ENCODE measurements at regions not wholly inside any gene's neighbourhood (a gene's known extent, or its start where the extent isn't known, plus 50 kb on each side); places are given as distances from the start of the nearest gene placed in this dataset.
A peak's percentile ranks its signal among the peaks of the same experiment; 100 is the strongest.
"Not testable (repeated sequence)": the region's sequence is repeated elsewhere in the genome, so short reads cannot be mapped to it uniquely, and the experiment has no call there.

DNA sequence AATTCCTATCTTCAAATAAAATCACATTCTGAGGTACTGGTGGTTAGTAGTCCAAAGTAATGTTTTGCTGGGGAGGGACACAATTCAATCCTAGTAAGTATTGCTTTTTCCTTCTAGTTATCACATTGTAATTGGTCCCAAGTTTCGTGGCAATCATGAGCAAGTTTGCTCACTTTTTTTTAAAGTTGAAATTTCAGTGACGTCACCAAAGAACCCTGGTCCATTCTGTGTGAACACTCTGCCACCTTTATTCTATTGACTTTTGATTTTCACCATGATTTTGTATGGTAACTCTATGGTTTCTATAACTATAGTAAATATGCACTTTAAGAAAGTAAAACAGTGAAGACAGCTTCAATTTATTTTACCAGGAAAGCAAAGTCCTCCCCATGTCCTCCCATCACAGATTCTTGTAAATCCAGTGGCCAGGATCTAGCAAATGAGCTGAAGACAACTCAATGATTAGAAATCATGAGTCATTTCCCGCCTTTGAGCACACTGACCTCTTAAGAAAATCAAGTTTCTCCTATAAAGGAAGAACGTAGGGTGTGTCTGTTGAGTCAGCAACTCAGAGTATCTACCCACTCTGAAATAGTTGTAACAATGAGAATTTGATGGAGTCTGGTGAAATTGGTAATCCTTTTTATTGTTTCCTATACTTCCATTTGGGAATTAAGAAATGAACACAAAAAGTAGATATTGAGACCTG is 1306.6 kb upstream of the PABPC4L start:
- H3K9me3 ChIP-seq (ENCODE audit: low read depth, low read length) = no peaks in the 10 kb centered on the region
- no peak for TF ChIP-seq POLR2AphosphoS5 (IDR thresholded peaks at IDR 0.05; ENCODE audit: borderline replicate concordance, low read depth, low read length)
- no peak overlapping the region for H3K27ac ChIP-seq
- DNase-seq (ENCODE audit: low read depth, low spot score) = no peak
- no peaks in the 10 kb centered on the region for H3K36me3 ChIP-seq (ENCODE audit: insufficient read depth, low read length)
- no peak overlapping the region for H3K9ac ChIP-seq (ENCODE audit: insufficient read length)
- no peak overlapping the region for H3K4me3 ChIP-seq

DNA sequence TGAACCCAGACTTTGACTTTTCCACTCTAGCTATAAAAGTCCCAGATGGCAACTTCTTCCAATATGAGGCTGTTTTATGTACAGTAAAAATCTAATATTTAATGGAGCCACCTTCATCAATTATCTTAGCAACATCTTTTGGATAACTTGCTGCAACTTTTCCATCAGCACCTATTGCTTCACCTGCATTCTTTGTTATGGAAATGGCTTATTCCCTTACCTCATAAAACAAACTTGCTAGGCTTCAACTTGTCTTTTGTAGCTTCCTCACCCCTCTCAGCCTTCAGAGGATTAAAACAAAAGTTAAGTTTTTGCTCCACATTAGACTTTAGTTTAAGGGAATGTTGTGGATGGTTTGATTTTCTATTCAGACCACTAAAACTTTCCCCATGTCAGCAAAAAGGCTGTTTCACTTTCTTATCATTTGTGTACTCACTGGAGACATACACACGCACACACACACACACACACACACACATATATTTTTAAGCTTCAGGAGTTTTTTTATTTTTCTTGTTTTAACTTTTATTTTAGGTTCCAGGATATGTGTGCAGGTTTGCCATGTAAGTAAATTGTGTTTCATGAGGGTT is 1296.1 kb upstream of the PABPC4L start:
- no peak for TF ChIP-seq POLR2AphosphoS5 (IDR thresholded peaks at IDR 0.05; ENCODE audit: borderline replicate concordance, low read depth, low read length)
- no peak for TF ChIP-seq FOXP2 (optimal IDR thresholded peaks at IDR 0.05; ENCODE audit: control extremely low read depth, extremely low read length, insufficient read depth)
- no peak for TF ChIP-seq EZH2 (IDR thresholded peaks at IDR 0.05)

GRCh38 chr4:135492439-135492838 is 1290.8 kb upstream of the PABPC4L start:
- H3K9ac ChIP-seq (ENCODE audit: insufficient read length) = no peak overlapping the region
- no peak for DNase-seq (ENCODE audit: low read depth, low spot score)
- H3K4me3 ChIP-seq = no peak overlapping the region
- H3K27ac ChIP-seq = no peak overlapping the region
- TF ChIP-seq FOXP2 (optimal IDR thresholded peaks at IDR 0.05; ENCODE audit: control extremely low read depth, extremely low read length, insufficient read depth) (no peak), EZH2 (IDR thresholded peaks at IDR 0.05) (no peak)
- H3K9me3 ChIP-seq (ENCODE audit: low read depth, low read length) = no peaks in the 10 kb centered on the region
- no peaks in the 10 kb centered on the region for H3K36me3 ChIP-seq (ENCODE audit: insufficient read depth, low read length)

More for the DNA sequence above, 1296.1 kb upstream of the PABPC4L start:
- no peak overlapping the region for H3K9ac ChIP-seq (ENCODE audit: insufficient read length)
- H3K27ac ChIP-seq = no peak overlapping the region
- no peaks in the 10 kb centered on the region for H3K9me3 ChIP-seq (ENCODE audit: low read depth, low read length)
- no peak overlapping the region for H3K4me3 ChIP-seq
- no peaks in the 10 kb centered on the region for H3K36me3 ChIP-seq (ENCODE audit: insufficient read depth, low read length)
- DNase-seq (ENCODE audit: low read depth, low spot score) = no peak

- DNase-seq (ENCODE audit: low read depth, low spot score) = no peak
- Histone ChIP-seq H3K27ac (no peak overlapping the region), H3K9ac (ENCODE audit: insufficient read length) (no peak overlapping the region), H3K9me3 (ENCODE audit: low read depth, low read length) (no peaks in the 10 kb centered on the region), H3K4me3 (no peak overlapping the region), H3K36me3 (ENCODE audit: insufficient read depth, low read length) (no peaks in the 10 kb centered on the region)
- TF ChIP-seq POLR2AphosphoS5 (IDR thresholded peaks at IDR 0.05; ENCODE audit: borderline replicate concordance, low read depth, low read length) (no peak), FOXP2 (optimal IDR thresholded peaks at IDR 0.05; ENCODE audit: control extremely low read depth, extremely low read length, insufficient read depth) (no peak), EZH2 (IDR thresholded peaks at IDR 0.05) (no peak)
Observed at GRCh38 chr4:135485371-135485770, 1283.8 kb upstream of the PABPC4L start.

- H3K4me3 ChIP-seq = no peak overlapping the region
- H3K9me3 ChIP-seq (ENCODE audit: low read depth, low read length) = no peaks in the 10 kb centered on the region
- TF ChIP-seq POLR2AphosphoS5 (IDR thresholded peaks at IDR 0.05; ENCODE audit: borderline replicate concordance, low read depth, low read length) = no peak
- no peak for TF ChIP-seq FOXP2 (optimal IDR thresholded peaks at IDR 0.05; ENCODE audit: control extremely low read depth, extremely low read length, insufficient read depth)
- TF ChIP-seq EZH2 (IDR thresholded peaks at IDR 0.05) = no peak
- H3K9ac ChIP-seq (ENCODE audit: insufficient read length) = no peak overlapping the region
- no peaks in the 10 kb centered on the region for H3K36me3 ChIP-seq (ENCODE audit: insufficient read depth, low read length)
- H3K27ac ChIP-seq = no peak overlapping the region
- no peak for DNase-seq (ENCODE audit: low read depth, low spot score)
Observed at GRCh38 chr4:135476272-135476671, 1274.7 kb upstream of the PABPC4L start.

DNA sequence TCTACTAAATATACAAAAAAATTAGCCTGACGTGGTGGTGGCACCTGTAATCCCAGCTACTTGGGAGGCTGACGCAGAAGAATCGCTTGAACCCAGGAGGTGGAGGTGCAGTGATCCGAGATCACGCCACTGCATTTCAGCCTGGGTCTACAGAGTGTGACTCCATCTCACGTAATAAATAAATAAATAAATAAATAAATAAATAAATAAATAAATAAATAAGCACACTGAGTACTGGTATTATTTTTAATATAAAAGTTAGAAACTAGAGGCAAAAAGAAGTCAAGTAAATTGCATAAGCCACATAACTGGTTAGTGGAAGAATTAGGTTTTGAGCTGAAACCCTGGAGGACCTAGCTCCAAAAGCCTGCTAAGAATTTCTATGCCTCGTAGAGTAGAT is 1262.7 kb upstream of the PABPC4L start:
- H3K36me3 ChIP-seq (ENCODE audit: insufficient read depth, low read length) = no peaks in the 10 kb centered on the region
- TF ChIP-seq EZH2 (IDR thresholded peaks at IDR 0.05) = no peak
- H3K27ac ChIP-seq = no peak overlapping the region
- H3K4me3 ChIP-seq = no peak overlapping the region
- no peak for DNase-seq (ENCODE audit: low read depth, low spot score)
- no peaks in the 10 kb centered on the region for H3K9me3 ChIP-seq (ENCODE audit: low read depth, low read length)
- H3K9ac ChIP-seq (ENCODE audit: insufficient read length) = no peak overlapping the region

GRCh38 chr4:135447598-135447997 is 1246.0 kb upstream of the PABPC4L start:
- not testable (repeated sequence) for H3K27ac ChIP-seq; DNase-seq (ENCODE audit: low read depth, low spot score); H3K9me3 ChIP-seq (ENCODE audit: low read depth, low read length); H3K9ac ChIP-seq (ENCODE audit: insufficient read length); H3K36me3 ChIP-seq (ENCODE audit: insufficient read depth, low read length); H3K4me3 ChIP-seq

DNA sequence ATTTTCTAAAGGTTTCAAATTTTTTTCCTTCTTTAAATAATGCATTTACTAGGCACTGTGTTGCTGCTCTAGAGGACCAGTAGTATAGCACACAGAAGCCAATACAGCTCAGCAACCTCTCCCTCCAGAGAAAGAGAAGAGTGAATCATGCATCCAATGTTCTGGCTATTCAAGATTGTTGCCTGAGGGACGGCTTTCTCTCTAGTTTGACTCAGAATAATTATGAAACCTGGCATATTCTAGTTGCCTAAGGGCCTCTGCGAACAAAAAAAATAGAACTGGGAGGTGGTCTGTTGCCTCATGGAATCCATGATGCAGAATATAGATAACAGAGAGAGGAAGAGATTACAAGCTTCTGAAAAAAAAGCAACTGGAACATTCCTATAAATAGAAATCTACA is 1233.3 kb upstream of the PABPC4L start:
- no peak overlapping the region for H3K4me3 ChIP-seq
- H3K36me3 ChIP-seq (ENCODE audit: insufficient read depth, low read length) = no peaks in the 10 kb centered on the region
- TF ChIP-seq POLR2AphosphoS5 (IDR thresholded peaks at IDR 0.05; ENCODE audit: borderline replicate concordance, low read depth, low read length) (no peak), FOXP2 (optimal IDR thresholded peaks at IDR 0.05; ENCODE audit: control extremely low read depth, extremely low read length, insufficient read depth) (no peak), EZH2 (IDR thresholded peaks at IDR 0.05) (no peak)
- peak; percentile 18 for DNase-seq (ENCODE audit: low read depth, low spot score)
- H3K9me3 ChIP-seq (ENCODE audit: low read depth, low read length) = no peaks in the 10 kb centered on the region
- H3K27ac ChIP-seq = no peak overlapping the region
- H3K9ac ChIP-seq (ENCODE audit: insufficient read length) = no peak overlapping the region

- no peak for DNase-seq (ENCODE audit: low read depth, low spot score)
- TF ChIP-seq FOXP2 (optimal IDR thresholded peaks at IDR 0.05; ENCODE audit: control extremely low read depth, extremely low read length, insufficient read depth) (no peak), POLR2AphosphoS5 (IDR thresholded peaks at IDR 0.05; ENCODE audit: borderline replicate concordance, low read depth, low read length) (no peak), EZH2 (IDR thresholded peaks at IDR 0.05) (no peak)
- Histone ChIP-seq H3K27ac (no peak overlapping the region), H3K9me3 (ENCODE audit: low read depth, low read length) (no peaks in the 10 kb centered on the region), H3K36me3 (ENCODE audit: insufficient read depth, low read length) (no peaks in the 10 kb centered on the region), H3K4me3 (no peak overlapping the region), H3K9ac (ENCODE audit: insufficient read length) (no peak overlapping the region)
Observed at GRCh38 chr4:135429528-135429927, 1227.9 kb upstream of the PABPC4L start.

Measured in SK-N-MC (cell line).